Stimulated activated CD4-positive, alpha-beta T cell treated with anti-CD3 and anti-CD28 coated beads, Interleukin-12 subunit alpha, Interleukin-12 subunit beta, amount 100 ng/mL, for 24 hours (primary cell): ENCODE measurements at regions not wholly inside any gene's neighbourhood (a gene's known extent, or its start where the extent isn't known, plus 50 kb on each side); places are given as distances from the start of the nearest gene placed in this dataset.
"Not testable (repeated sequence)": the region's sequence is repeated elsewhere in the genome, so short reads cannot be mapped to it uniquely, and the experiment has no call there.

ENCODE experiments used
- DNase-seq, 2 experiments: peaks; one replicate each; pipeline ENCODE4 v3.0.0-alpha.2; 2020; ENCODE audit warnings: low read depth in 2 of 2

- DNase-seq = no peak
Measured at GRCh38 chr14:28242895-28243294, 523.7 kb upstream of the FOXG1 start.

GRCh38 chr14:28243600-28243999 lies 523.0 kb upstream of the FOXG1 start:
- no peak for DNase-seq

- DNase-seq = no peak
Measured at GRCh38 chr14:28245216-28245615, 521.4 kb upstream of the FOXG1 start.

GRCh38 chr14:28247491-28247890 lies 519.1 kb upstream of the FOXG1 start:
- DNase-seq = no peak

- DNase-seq = not testable (repeated sequence)
Measured at GRCh38 chr14:28252124-28252523, 514.5 kb upstream of the FOXG1 start.

- DNase-seq = no peak
Measured at GRCh38 chr14:28254768-28255167, 511.8 kb upstream of the FOXG1 start.

GRCh38 chr14:28264306-28264705 lies 502.3 kb upstream of the FOXG1 start:
- DNase-seq = no peak

- DNase-seq = no peak
Measured at GRCh38 chr14:28272270-28272669, 494.3 kb upstream of the FOXG1 start.

- DNase-seq = no peak
Measured at GRCh38 chr14:28280530-28280929, 486.1 kb upstream of the FOXG1 start.

GRCh38 chr14:28280997-28281598 lies 485.5 kb upstream of the FOXG1 start:
- no peak for DNase-seq

GRCh38 chr14:28284546-28285300 lies 481.9 kb upstream of the FOXG1 start:
- DNase-seq = no peak

- no peak for DNase-seq
Measured at GRCh38 chr14:28294834-28295440, 471.6 kb upstream of the FOXG1 start.

- DNase-seq = no peak
Measured at GRCh38 chr14:28297559-28297958, 469.0 kb upstream of the FOXG1 start.

- no peak for DNase-seq
Measured at GRCh38 chr14:28298156-28298555, 468.4 kb upstream of the FOXG1 start.

- no peak for DNase-seq
Measured at GRCh38 chr14:28299227-28299626, 467.4 kb upstream of the FOXG1 start.

GRCh38 chr14:28300356-28300755 lies 466.2 kb upstream of the FOXG1 start:
- DNase-seq = no peak

- DNase-seq = no peak
Measured at GRCh38 chr14:28301179-28301578, 465.4 kb upstream of the FOXG1 start.

GRCh38 chr14:28303248-28303647 lies 463.3 kb upstream of the FOXG1 start:
- no peak for DNase-seq

- no peak for DNase-seq
Measured at GRCh38 chr14:28305938-28306337, 460.6 kb upstream of the FOXG1 start.

- DNase-seq = no peak
Measured at GRCh38 chr14:28307506-28307905, 459.1 kb upstream of the FOXG1 start.

GRCh38 chr14:28308734-28309133 lies 457.9 kb upstream of the FOXG1 start:
- no peak for DNase-seq

- not testable (repeated sequence) for DNase-seq
Measured at GRCh38 chr14:28317890-28318675, 448.5 kb upstream of the FOXG1 start.
